ENCODE measurements at regions not wholly inside any gene's neighbourhood (a gene's known extent, or its start where the extent isn't known, plus 50 kb on each side); places are given as distances from the start of the nearest gene placed in this dataset.

- Histone ChIP-seq H3K9me3 (ENCODE audit: insufficient read depth, low read length) (no peaks in the 10 kb centered on the region), H4K20me1 (ENCODE audit: insufficient read depth, low read length) (no peaks in the 10 kb centered on the region), H3K36me3 (replicated peaks; ENCODE audit: low read depth, low read length) (no peaks in the 10 kb centered on the region), H2AFZ (ENCODE audit: low read depth, low read length) (no peak overlapping the region), H3K79me2 (ENCODE audit: low read length) (no peaks in the 10 kb centered on the region), H3K9ac (ENCODE audit: low read length) (no peak overlapping the region), H3K4me2 (ENCODE audit: low read length) (no peak overlapping the region), H3K4me1 (ENCODE audit: low read length) (no peaks in the 10 kb centered on the region), H3K4me3 (ENCODE audit: low read length) (no peak overlapping the region), H3K27ac (ENCODE audit: low read length) (no peak overlapping the region), H3K27me3 (ENCODE audit: low read depth, low read length) (no peaks in the 10 kb centered on the region)
- TF ChIP-seq CTCF (IDR thresholded peaks at IDR 0.05; ENCODE audit: low read depth, low read length) (no peak), EZH2phosphoT487 (IDR thresholded peaks at IDR 0.05; ENCODE audit: low read depth) (no peak)
Measured at GRCh38 chr13:33963895-33964294, 145.9 kb downstream of the RFC3 start.

GRCh38 chr13:33968520-33969507 lies 150.9 kb downstream of the RFC3 start:
- H3K9ac ChIP-seq (ENCODE audit: low read length), result no peak overlapping the region
- H3K4me1 ChIP-seq (ENCODE audit: low read length), result no peaks in the 10 kb centered on the region
- H3K79me2 ChIP-seq (ENCODE audit: low read length), result no peaks in the 10 kb centered on the region
- no peaks in the 10 kb centered on the region for H3K27me3 ChIP-seq (ENCODE audit: low read depth, low read length)
- no peak overlapping the region for H3K4me3 ChIP-seq (ENCODE audit: low read length)
- no peaks in the 10 kb centered on the region for H3K9me3 ChIP-seq (ENCODE audit: insufficient read depth, low read length)
- H4K20me1 ChIP-seq (ENCODE audit: insufficient read depth, low read length), result no peaks in the 10 kb centered on the region
- H3K36me3 ChIP-seq (replicated peaks; ENCODE audit: low read depth, low read length), result no peaks in the 10 kb centered on the region
- H3K27ac ChIP-seq (ENCODE audit: low read length), result no peak overlapping the region
- TF ChIP-seq EZH2phosphoT487 (IDR thresholded peaks at IDR 0.05; ENCODE audit: low read depth) (no peak), CTCF (IDR thresholded peaks at IDR 0.05; ENCODE audit: low read depth, low read length) (no peak)
- no peak overlapping the region for H3K4me2 ChIP-seq (ENCODE audit: low read length)
- no peak overlapping the region for H2AFZ ChIP-seq (ENCODE audit: low read depth, low read length)

- TF ChIP-seq EZH2phosphoT487 (IDR thresholded peaks at IDR 0.05; ENCODE audit: low read depth), result no peak
- no peak for TF ChIP-seq CTCF (IDR thresholded peaks at IDR 0.05; ENCODE audit: low read depth, low read length)
- Histone ChIP-seq H3K9ac (ENCODE audit: low read length) (no peak overlapping the region), H4K20me1 (ENCODE audit: insufficient read depth, low read length) (no peaks in the 10 kb centered on the region), H3K36me3 (replicated peaks; ENCODE audit: low read depth, low read length) (no peaks in the 10 kb centered on the region), H3K9me3 (ENCODE audit: insufficient read depth, low read length) (no peaks in the 10 kb centered on the region), H3K79me2 (ENCODE audit: low read length) (no peaks in the 10 kb centered on the region), H3K4me1 (ENCODE audit: low read length) (no peaks in the 10 kb centered on the region), H3K4me2 (ENCODE audit: low read length) (no peak overlapping the region), H3K27ac (ENCODE audit: low read length) (no peak overlapping the region), H2AFZ (ENCODE audit: low read depth, low read length) (no peak overlapping the region), H3K4me3 (ENCODE audit: low read length) (no peak overlapping the region), H3K27me3 (ENCODE audit: low read depth, low read length) (no peaks in the 10 kb centered on the region)
Measured at GRCh38 chr13:33970746-33971561, 153.0 kb downstream of the RFC3 start.

- Histone ChIP-seq H3K9me3 (ENCODE audit: insufficient read depth, low read length) (no peaks in the 10 kb centered on the region), H2AFZ (ENCODE audit: low read depth, low read length) (no peak overlapping the region), H3K79me2 (ENCODE audit: low read length) (no peaks in the 10 kb centered on the region), H4K20me1 (ENCODE audit: insufficient read depth, low read length) (no peaks in the 10 kb centered on the region), H3K4me2 (ENCODE audit: low read length) (no peak overlapping the region), H3K27ac (ENCODE audit: low read length) (no peak overlapping the region), H3K4me1 (ENCODE audit: low read length) (no peaks in the 10 kb centered on the region), H3K9ac (ENCODE audit: low read length) (no peak overlapping the region), H3K36me3 (replicated peaks; ENCODE audit: low read depth, low read length) (no peaks in the 10 kb centered on the region), H3K27me3 (ENCODE audit: low read depth, low read length) (no peaks in the 10 kb centered on the region), H3K4me3 (ENCODE audit: low read length) (no peak overlapping the region)
- no peak for TF ChIP-seq CTCF (IDR thresholded peaks at IDR 0.05; ENCODE audit: low read depth, low read length)
- no peak for TF ChIP-seq EZH2phosphoT487 (IDR thresholded peaks at IDR 0.05; ENCODE audit: low read depth)
Measured at GRCh38 chr13:33971562-33971819, 153.5 kb downstream of the RFC3 start.

Data from OCI-LY3 (cell line).